PC-9 (cell line): ENCODE measurements at regions not wholly inside any gene's neighbourhood (a gene's known extent, or its start where the extent isn't known, plus 50 kb on each side); places are given as distances from the start of the nearest gene placed in this dataset.

ENCODE experiments used
- BruUV-seq: library from RNA; stranded (reverse); fragments of 400-500 nt; replicated peaks from 2 replicates; lab custom pipeline; 2021; lab: Mats Ljungman, UMichigan
- CTCF ChIA-PET: fragments of 300-600 bp; sonication (Branson Sonifier 250); formaldehyde crosslinking; loops from one replicate; lab custom pipeline; 2022; ENCODE audit warnings: antibody characterized with exemption; lab: Charles Lee
- POLR2A ChIA-PET: fragments of 300-600 bp; sonication (Branson Sonifier 250); formaldehyde crosslinking; loops from one replicate; lab custom pipeline; 2022; ENCODE audit warnings: antibody characterized with exemption; ENCODE audit not compliant: unreplicated experiment; lab: Charles Lee
- DNase-seq, 2 experiments: peaks; one replicate each; pipeline versions ENCODE4 v3.0.0 to v3.0.0-alpha.2; 2015 to 2022; ENCODE audit warnings: mixed read lengths in 1 of 2
- H2AFZ ChIP-seq: fragments of 200-600 bp; sonication (generic); 2 replicates; pipeline ENCODE4 v1.8.1; 2017; ENCODE audit warnings: antibody characterized with exemption
- H3F3A ChIP-seq: fragments of 200-600 bp; sonication (generic); 2 replicates; pipeline ENCODE4 v1.8.1; 2017; ENCODE audit warnings: antibody characterized with exemption, mild to moderate bottlenecking, low read depth; ENCODE audit not compliant: insufficient read depth
- H3K27ac ChIP-seq: fragments of 200-600 bp; sonication (generic); 2 replicates; pipeline ENCODE4 v1.6.1; 2016; ENCODE audit warnings: mixed run types
- H3K27me3 ChIP-seq: fragments of 200-600 bp; sonication (generic); 2 replicates; pipeline ENCODE4 v1.6.1; 2016; ENCODE audit warnings: low read depth, mixed run types; ENCODE audit not compliant: insufficient read depth
- H3K36me3 ChIP-seq: fragments of 200-600 bp; sonication (generic); 2 replicates; pipeline ENCODE4 v1.6.1; 2016; ENCODE audit warnings: low read depth, mixed run types
- H3K4me1 ChIP-seq: fragments of 200-600 bp; sonication (generic); replicated peaks from 2 replicates; pipeline ENCODE4 v1.6.1; 2016; ENCODE audit warnings: mixed run types; ENCODE audit not compliant: insufficient read depth
- H3K4me2 ChIP-seq: fragments of 200-600 bp; sonication (generic); 2 replicates; pipeline ENCODE4 v1.6.1; 2017; ENCODE audit warnings: mixed run types
- H3K4me3 ChIP-seq: fragments of 200-600 bp; sonication (generic); 2 replicates; pipeline ENCODE4 v1.6.1; 2016; ENCODE audit warnings: mixed run types
- H3K79me2 ChIP-seq: fragments of 200-600 bp; sonication (generic); 2 replicates; pipeline ENCODE4 v1.6.1; 2017; ENCODE audit warnings: low read depth, mixed run types
- H3K9me2 ChIP-seq: fragments of 200-600 bp; sonication (generic); 2 replicates; pipeline ENCODE4 v1.8.1; 2017; ENCODE audit warnings: mild to moderate bottlenecking; ENCODE audit not compliant: insufficient read depth
- H3K9me3 ChIP-seq: fragments of 200-600 bp; sonication (generic); 2 replicates; pipeline ENCODE4 v1.8.1; 2016; ENCODE audit warnings: low read depth; ENCODE audit not compliant: insufficient read depth
- H4K20me1 ChIP-seq: fragments of 200-600 bp; sonication (generic); 2 replicates; pipeline ENCODE4 v1.8.1; 2017; ENCODE audit not compliant: insufficient read depth
- CTCF ChIP-seq: fragments of 200-600 bp; sonication (generic); conservative IDR thresholded peaks from 2 replicates; pipeline ENCODE4 v1.6.1; 2017; ENCODE audit warnings: mixed run types, antibody characterized with exemption, mild to moderate bottlenecking, moderate library complexity
- EZH2 ChIP-seq: fragments of 200-600 bp; sonication (generic); IDR thresholded peaks from 2 replicates; pipeline ENCODE4 v1.8.0; 2017; ENCODE audit warnings: antibody characterized with exemption, low read depth
- intact Hi-C: fragments of 100-400 bp; cut with micrococcal nuclease; formaldehyde crosslinking; loops from one replicate; pipeline ENCODE4 v1.10.0; 2022; ENCODE audit not compliant: unreplicated experiment

- H3K9me2 ChIP-seq: no peaks in the 10 kb centered on the region
- no peaks in the 10 kb centered on the region for H3K36me3 ChIP-seq
- H3K4me1 ChIP-seq: no peaks in the 10 kb centered on the region
- H3K4me2 ChIP-seq: no peak overlapping the region
- no peak for TF ChIP-seq EZH2
- no peak for TF ChIP-seq CTCF
- POLR2A ChIA-PET: no interaction called here
- no peak overlapping the region for H2AFZ ChIP-seq
- H3K79me2 ChIP-seq: no peaks in the 10 kb centered on the region
- H3K4me3 ChIP-seq: no peak overlapping the region
- no peak overlapping the region for H3K27ac ChIP-seq
- H3K9me3 ChIP-seq: no peaks in the 10 kb centered on the region
- no peaks in the 10 kb centered on the region for H3F3A ChIP-seq
- CTCF ChIA-PET: no interaction called here
- BruUV-seq: no TSS peak
- H4K20me1 ChIP-seq: no peaks in the 10 kb centered on the region
- DNase-seq: no peak
- intact Hi-C loops: no loop called here
- no peaks in the 10 kb centered on the region for H3K27me3 ChIP-seq
Measured at GRCh38 chr4:111020476-111020875, 397.6 kb upstream of the PITX2 start.

GRCh38 chr4:111020961-111021360 lies 398.1 kb upstream of the PITX2 start:
- H3K27me3 ChIP-seq: no peaks in the 10 kb centered on the region
- TF ChIP-seq EZH2: no peak
- no peak for TF ChIP-seq CTCF
- no peaks in the 10 kb centered on the region for H3F3A ChIP-seq
- no TSS peak for BruUV-seq
- H3K27ac ChIP-seq: no peak overlapping the region
- H3K4me1 ChIP-seq: no peaks in the 10 kb centered on the region
- H2AFZ ChIP-seq: no peak overlapping the region
- DNase-seq: no peak
- no peak overlapping the region for H3K4me3 ChIP-seq
- CTCF ChIA-PET: interaction anchor here (0.5 kb wide), 1 partner anchor 14 kb away, joined by 3 read pairs; no protein-coding TSS in a partner anchor
- no peak overlapping the region for H3K4me2 ChIP-seq
- no peaks in the 10 kb centered on the region for H3K9me3 ChIP-seq
- intact Hi-C loops: no loop called here
- no peaks in the 10 kb centered on the region for H3K79me2 ChIP-seq
- H3K9me2 ChIP-seq: no peaks in the 10 kb centered on the region
- POLR2A ChIA-PET: no interaction called here
- no peaks in the 10 kb centered on the region for H4K20me1 ChIP-seq
- H3K36me3 ChIP-seq: no peaks in the 10 kb centered on the region

GRCh38 chr4:111022758-111023157 lies 399.9 kb upstream of the PITX2 start:
- Histone ChIP-seq H3K9me3 (no peaks in the 10 kb centered on the region), H2AFZ (no peak overlapping the region), H3K27ac (no peak overlapping the region), H3F3A (no peaks in the 10 kb centered on the region), H4K20me1 (no peaks in the 10 kb centered on the region), H3K36me3 (no peaks in the 10 kb centered on the region), H3K4me1 (no peaks in the 10 kb centered on the region), H3K4me2 (no peak overlapping the region), H3K9me2 (no peaks in the 10 kb centered on the region), H3K79me2 (no peaks in the 10 kb centered on the region), H3K4me3 (no peak overlapping the region), H3K27me3 (no peaks in the 10 kb centered on the region)
- POLR2A ChIA-PET: no interaction called here
- no peak for TF ChIP-seq EZH2
- no peak for TF ChIP-seq CTCF
- no TSS peak for BruUV-seq
- intact Hi-C loops: no loop called here
- CTCF ChIA-PET: no interaction called here
- DNase-seq: no peak
